CD14-positive monocyte (primary cell): ENCODE measurements at regions not wholly inside any gene's neighbourhood (a gene's known extent, or its start where the extent isn't known, plus 50 kb on each side); places are given as distances from the start of the nearest gene placed in this dataset.

Experiments
- DNase-seq, 3 donors: peaks; one replicate each; pipeline ENCODE4 v3.0.0-alpha.2; 2011 to 2022
- H2AFZ ChIP-seq: 2 replicates; pipeline ENCODE4 v1.6.0; 2012; ENCODE audit warnings: mild to moderate bottlenecking, low read depth, low read length, inconsistent platforms; ENCODE audit not compliant: insufficient read depth, poor library complexity, severe bottlenecking
- H3K27ac ChIP-seq, 2 donors: 1 replicate in 1 of 2; 2 replicates in 1 of 2; pipeline ENCODE4 v1.5.1; 2012 to 2013; ENCODE audit warnings: low read length in 2 of 2, control low read depth in 1 of 2, inconsistent platforms in 1 of 2, low read depth in 1 of 2, mild to moderate bottlenecking in 1 of 2
- H3K27me3 ChIP-seq, 2 donors: one replicate each; pipeline versions ENCODE4 v1.6.0 to v1.6.1; 2011 to 2013; ENCODE audit warnings: low read length in 2 of 2; ENCODE audit not compliant: control insufficient read depth in 2 of 2, insufficient read depth in 2 of 2
- H3K36me3 ChIP-seq, 2 donors: replicated peaks in 1 of 2; 1 replicate in 1 of 2; 2 replicates in 1 of 2; pipeline versions ENCODE4 v1.5.1 to v1.6.1; 2012 to 2013; ENCODE audit warnings: low read length in 2 of 2, control low read depth in 1 of 2, inconsistent platforms in 1 of 2, mild to moderate bottlenecking in 1 of 2; ENCODE audit not compliant: insufficient read depth in 2 of 2, control insufficient read depth in 1 of 2
- H3K4me1 ChIP-seq, 2 donors: 1 replicate in 1 of 2; 2 replicates in 1 of 2; pipeline versions ENCODE4 v1.5.1 to v1.6.1; 2012 to 2013; ENCODE audit warnings: low read length in 2 of 2, control low read depth in 1 of 2, inconsistent platforms in 1 of 2, mild to moderate bottlenecking in 1 of 2, moderate library complexity in 1 of 2; ENCODE audit not compliant: insufficient read depth in 2 of 2, control insufficient read depth in 1 of 2
- H3K4me2 ChIP-seq: replicated peaks from 2 replicates; pipeline ENCODE3; 2012; ENCODE audit warnings: low read length, moderate library complexity, mild to moderate bottlenecking; ENCODE audit not compliant: poor library complexity, severe bottlenecking; ENCODE audit errors: extremely low read depth
- H3K4me3 ChIP-seq, 3 experiments: fragments of 200-600 bp in 1 of 3; sonication (generic) in 1 of 3; replicated peaks in 1 of 3; 1 replicate in 2 of 3; 2 replicates in 1 of 3; pipeline ENCODE4 v1.5.1; 2011 to 2013; ENCODE audit warnings: low read length in 3 of 3, mild to moderate bottlenecking in 3 of 3, control low read depth in 2 of 3, low read depth in 2 of 3, inconsistent platforms in 1 of 3, moderate library complexity in 1 of 3
- H3K79me2 ChIP-seq: 2 replicates; pipeline ENCODE4 v1.6.0; 2012; ENCODE audit warnings: mild to moderate bottlenecking, control low read depth, inconsistent platforms, low read length, moderate library complexity; ENCODE audit not compliant: insufficient read depth
- H3K9ac ChIP-seq: 2 replicates; pipeline ENCODE4 v1.6.0; 2017; ENCODE audit warnings: low read length, mild to moderate bottlenecking; ENCODE audit not compliant: insufficient read depth, poor library complexity, severe bottlenecking
- H3K9me3 ChIP-seq, 2 donors: replicated peaks in 1 of 2; 1 replicate in 1 of 2; 2 replicates in 1 of 2; pipeline versions ENCODE4 v1.5.1 to v1.6.1; 2012 to 2013; ENCODE audit warnings: low read length in 2 of 2, control low read depth in 1 of 2; ENCODE audit not compliant: control insufficient read depth in 1 of 2, insufficient read depth in 1 of 2
- H4K20me1 ChIP-seq: 2 replicates; pipeline ENCODE4 v1.6.0; 2012; ENCODE audit warnings: mild to moderate bottlenecking, low read length, control low read depth, moderate library complexity; ENCODE audit not compliant: insufficient read depth
- H3K27ac Mint-ChIP-seq, 7 donors: one replicate each; pipeline ENCODE4 v1.8.0; 2020; ENCODE audit warnings: mild to moderate bottlenecking in 7 of 7, mixed read lengths in 7 of 7, moderate library complexity in 6 of 7, inconsistent platforms in 2 of 7
- H3K27me3 Mint-ChIP-seq, 3 donors: one replicate each; pipeline ENCODE4 v1.8.0; 2021 to 2022; ENCODE audit warnings: low read depth in 3 of 3, mild to moderate bottlenecking in 3 of 3, mixed read lengths in 3 of 3, moderate library complexity in 3 of 3, inconsistent platforms in 1 of 3
- H3K36me3 Mint-ChIP-seq, 2 donors: one replicate each; pipeline ENCODE4 v1.8.0; 2020; ENCODE audit warnings: mixed read lengths in 2 of 2, inconsistent platforms in 1 of 2, mild to moderate bottlenecking in 1 of 2
- H3K4me1 Mint-ChIP-seq: one replicate; pipeline ENCODE4 v1.8.0; 2020; ENCODE audit warnings: mild to moderate bottlenecking, mixed read lengths
- H3K4me3 Mint-ChIP-seq, 2 donors: one replicate each; pipeline ENCODE4 v1.8.0; 2020; ENCODE audit warnings: mild to moderate bottlenecking in 2 of 2, mixed read lengths in 2 of 2, moderate library complexity in 1 of 2
- H3K9me3 Mint-ChIP-seq, 7 donors: one replicate each; pipeline ENCODE4 v1.8.0; 2020 to 2022; ENCODE audit warnings: mixed read lengths in 7 of 7, mild to moderate bottlenecking in 6 of 7, moderate library complexity in 6 of 7, inconsistent platforms in 2 of 7
- WGBS: methylation state at CpG from one replicate; pipeline ENCODE4 v1.1.5; 2013; ENCODE audit warnings: missing lambda C conversion rate; ENCODE audit not compliant: insufficient coverage; 5-methylcytosine and 5-hydroxymethylcytosine counted together
- intact Hi-C, 2 donors: fragments of 100-400 bp; cut with micrococcal nuclease; formaldehyde crosslinking; loops; one replicate each; pipeline versions ENCODE4 v1.15.0 to v1.15.1; 2023
- TF ChIP-seq, protein P1 (sequence below): fragments of 200-600 bp; IDR thresholded peaks from one replicate; pipeline ENCODE4 v1.8.0; 2022; ENCODE audit warnings: antibody characterized with exemption, mild to moderate bottlenecking

DNA sequence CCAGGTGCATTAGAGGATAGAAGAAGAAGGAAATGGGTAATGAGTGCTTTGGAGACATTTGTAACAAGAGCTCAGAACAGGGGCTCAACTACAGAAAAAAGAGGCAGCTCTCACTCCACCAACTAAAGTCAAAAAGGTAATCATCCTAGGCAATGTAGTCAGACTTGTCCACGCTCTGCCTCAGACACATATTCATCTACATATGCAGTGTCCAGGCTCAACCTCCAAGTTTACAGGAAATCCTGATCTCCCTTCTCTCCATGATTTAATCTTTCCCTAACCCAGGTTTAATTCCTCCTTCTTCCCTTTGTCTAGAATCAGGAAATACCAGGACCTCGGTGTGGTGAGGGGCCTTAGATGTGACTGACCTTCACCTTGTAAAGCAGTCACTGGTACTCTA, 65.7 kb upstream of the SELENOP start:
- H3K9me3 Mint-ChIP-seq = peaks cover 0 to 2% (median 0%) of the 10 kb centered on the region in 7 donors
- H3K4me1 Mint-ChIP-seq = peaks cover 8% of the 10 kb centered on the region
- Histone ChIP-seq H3K4me1 (peaks cover 10% of the 10 kb centered on the region in 2 donors), H3K4me2 (no peak overlapping the region), H3K9ac (no peak overlapping the region), H3K9me3 (no peaks in the 10 kb centered on the region), H3K79me2 (no peaks in the 10 kb centered on the region), H3K36me3 (no peaks in the 10 kb centered on the region), H4K20me1 (no peaks in the 10 kb centered on the region), H2AFZ (no peak overlapping the region), H3K27ac (no peak overlapping the region), H3K4me3 (no peak overlapping the region), H3K27me3 (no peaks in the 10 kb centered on the region)
- no peak overlapping the region for H3K4me3 Mint-ChIP-seq
- WGBS = 100% methylated on average over 1 of the region's 2 CpGs
- DNase-seq = no peak
- no peak overlapping the region for H3K27ac Mint-ChIP-seq
- peaks cover 0 to 1% (median 0%) of the 10 kb centered on the region in 3 donors for H3K27me3 Mint-ChIP-seq
- TF ChIP-seq, protein P1, sequence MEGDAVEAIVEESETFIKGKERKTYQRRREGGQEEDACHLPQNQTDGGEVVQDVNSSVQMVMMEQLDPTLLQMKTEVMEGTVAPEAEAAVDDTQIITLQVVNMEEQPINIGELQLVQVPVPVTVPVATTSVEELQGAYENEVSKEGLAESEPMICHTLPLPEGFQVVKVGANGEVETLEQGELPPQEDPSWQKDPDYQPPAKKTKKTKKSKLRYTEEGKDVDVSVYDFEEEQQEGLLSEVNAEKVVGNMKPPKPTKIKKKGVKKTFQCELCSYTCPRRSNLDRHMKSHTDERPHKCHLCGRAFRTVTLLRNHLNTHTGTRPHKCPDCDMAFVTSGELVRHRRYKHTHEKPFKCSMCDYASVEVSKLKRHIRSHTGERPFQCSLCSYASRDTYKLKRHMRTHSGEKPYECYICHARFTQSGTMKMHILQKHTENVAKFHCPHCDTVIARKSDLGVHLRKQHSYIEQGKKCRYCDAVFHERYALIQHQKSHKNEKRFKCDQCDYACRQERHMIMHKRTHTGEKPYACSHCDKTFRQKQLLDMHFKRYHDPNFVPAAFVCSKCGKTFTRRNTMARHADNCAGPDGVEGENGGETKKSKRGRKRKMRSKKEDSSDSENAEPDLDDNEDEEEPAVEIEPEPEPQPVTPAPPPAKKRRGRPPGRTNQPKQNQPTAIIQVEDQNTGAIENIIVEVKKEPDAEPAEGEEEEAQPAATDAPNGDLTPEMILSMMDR = no peak
- no peaks in the 10 kb centered on the region for H3K36me3 Mint-ChIP-seq
- intact Hi-C loops = no loop called here

DNA sequence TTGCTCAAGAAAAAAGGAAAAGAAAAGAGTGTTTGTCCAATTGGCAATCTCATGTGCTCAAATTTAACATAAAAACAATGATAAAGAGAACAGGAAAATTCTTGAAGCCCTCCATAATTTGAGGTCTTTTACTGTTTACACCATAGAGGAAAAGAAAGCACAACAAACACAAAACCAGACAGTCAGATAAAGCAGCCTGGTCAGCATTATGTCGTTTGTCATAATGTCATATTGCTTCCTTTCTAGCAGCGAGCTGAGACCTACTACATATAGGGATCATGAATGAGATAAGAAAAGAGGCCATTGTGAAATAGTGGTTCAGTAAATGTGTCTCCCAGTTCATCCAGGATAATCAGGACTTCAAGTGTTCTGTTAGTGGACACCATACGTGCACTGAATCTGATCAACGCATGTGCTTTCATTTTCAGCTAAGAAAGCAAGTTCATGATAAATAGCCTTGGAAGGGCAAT, 64.7 kb upstream of the SELENOP start:
- Mint-ChIP-seq H3K4me3 (peak overlapping the region in 1 of 2 donors; percentile 43), H3K36me3 (no peaks in the 10 kb centered on the region), H3K27ac (no peak overlapping the region), H3K9me3 (peaks cover 0 to 2% (median 0%) of the 10 kb centered on the region in 7 donors), H3K4me1 (peaks cover 8% of the 10 kb centered on the region), H3K27me3 (peaks cover 0 to 3% (median 1%) of the 10 kb centered on the region in 3 donors)
- Histone ChIP-seq H3K4me1 (peaks cover 10% of the 10 kb centered on the region in 2 donors), H4K20me1 (no peaks in the 10 kb centered on the region), H2AFZ (peak overlapping the region; percentile 37), H3K27me3 (no peaks in the 10 kb centered on the region), H3K79me2 (no peaks in the 10 kb centered on the region), H3K9me3 (no peaks in the 10 kb centered on the region), H3K27ac (no peak overlapping the region), H3K4me3 (no peak overlapping the region), H3K9ac (no peak overlapping the region), H3K36me3 (no peaks in the 10 kb centered on the region), H3K4me2 (peak overlapping the region; percentile 4)
- 7% methylated on average over 2 of the region's 4 CpGs for WGBS
- intact Hi-C loops = no loop called here
- DNase-seq = no peak
- TF ChIP-seq, protein P1 = no peak
